ENCODE measurements at regions not wholly inside any gene's neighbourhood (a gene's known extent, or its start where the extent isn't known, plus 50 kb on each side); places are given as distances from the start of the nearest gene placed in this dataset.
A peak's percentile ranks its signal among the peaks of the same experiment; 100 is the strongest.
"Not testable (repeated sequence)": the region's sequence is repeated elsewhere in the genome, so short reads cannot be mapped to it uniquely, and the experiment has no call there.

DNA sequence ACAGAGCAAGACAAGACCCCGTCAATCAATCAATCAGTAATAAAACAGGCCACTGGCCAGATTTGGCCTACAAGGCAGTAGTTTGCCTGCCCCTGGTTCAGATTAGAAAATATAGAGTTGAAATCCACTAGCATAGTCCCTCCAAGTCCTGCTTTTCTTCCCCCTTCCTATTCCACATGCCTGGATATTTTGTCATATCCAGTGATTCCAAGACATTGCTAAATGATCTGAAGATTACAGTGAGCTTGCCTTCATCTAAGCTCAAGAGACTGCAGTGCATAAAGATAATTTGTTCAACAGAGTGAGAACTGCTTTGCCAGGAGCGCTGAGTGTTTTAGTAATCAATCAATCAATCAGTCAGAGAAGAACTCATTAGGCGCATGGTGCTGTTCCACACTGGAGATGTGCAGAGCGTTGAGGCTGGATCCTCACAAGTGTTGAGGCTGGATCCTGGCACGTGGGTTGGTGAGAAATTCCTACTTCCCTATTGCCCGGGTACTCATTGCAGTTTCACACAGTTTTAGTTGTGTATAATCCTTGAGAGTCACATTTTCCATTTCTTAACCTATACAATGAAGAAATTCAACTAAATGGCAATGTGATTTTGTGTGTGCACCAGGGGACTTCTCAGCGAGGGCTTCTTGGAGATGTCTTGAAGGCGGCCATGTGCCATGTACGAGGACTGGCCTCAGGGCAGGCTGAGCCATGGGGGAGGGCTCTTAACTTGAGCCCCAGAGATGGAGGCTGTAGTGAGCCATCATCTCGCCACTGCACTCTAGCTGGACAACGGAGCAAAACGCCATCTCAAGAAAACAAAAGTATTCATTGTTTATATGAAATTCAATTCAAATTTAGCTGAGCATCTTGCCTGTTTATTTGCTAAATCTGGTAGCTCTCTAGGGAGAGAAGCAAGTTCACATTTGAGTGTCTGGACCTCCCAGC is 76.3 kb downstream of the TOMM20 start:
- Histone ChIP-seq H3K27ac (replicated peaks) (no peak overlapping the region), H3K27me3 (ENCODE audit: insufficient read depth, poor library complexity, severe bottlenecking) (no peaks in the 10 kb centered on the region), H3K4me3 (replicated peaks; ENCODE audit: insufficient read depth, low read length) (no peak overlapping the region)
- no peak for TF ChIP-seq CTCF (IDR thresholded peaks at IDR 0.05; ENCODE audit: insufficient read depth, low read length)
- no peak for TF ChIP-seq GABPA (IDR thresholded peaks at IDR 0.05; ENCODE audit: low read depth)
- no peak for TF ChIP-seq REST (IDR thresholded peaks at IDR 0.05; ENCODE audit: insufficient replicate concordance, low read depth)
- no peak for TF ChIP-seq POLR2AphosphoS5 (IDR thresholded peaks at IDR 0.05; ENCODE audit: low read depth)
- TF ChIP-seq SPI1 (IDR thresholded peaks at IDR 0.05; ENCODE audit: borderline replicate concordance, low read depth), result no peak
- peak in 1 of 2 experiments; percentile 49 for DNase-seq (ENCODE audit: low read depth in 1 of 2, low spot score in 1 of 2)

GRCh38 chr1:235051521-235051920 is 77.1 kb downstream of the TOMM20 start:
- H3K27me3 ChIP-seq (ENCODE audit: insufficient read depth, poor library complexity, severe bottlenecking), result no peaks in the 10 kb centered on the region
- TF ChIP-seq POLR2AphosphoS5 (IDR thresholded peaks at IDR 0.05; ENCODE audit: low read depth) (no peak), GABPA (IDR thresholded peaks at IDR 0.05; ENCODE audit: low read depth) (no peak), REST (IDR thresholded peaks at IDR 0.05; ENCODE audit: insufficient replicate concordance, low read depth) (no peak)
- H3K4me3 ChIP-seq (replicated peaks; ENCODE audit: insufficient read depth, low read length), result no peak overlapping the region
- H3K27ac ChIP-seq (replicated peaks), result no peak overlapping the region
- DNase-seq (ENCODE audit: low read depth in 1 of 2, low spot score in 1 of 2), result no peak

DNA sequence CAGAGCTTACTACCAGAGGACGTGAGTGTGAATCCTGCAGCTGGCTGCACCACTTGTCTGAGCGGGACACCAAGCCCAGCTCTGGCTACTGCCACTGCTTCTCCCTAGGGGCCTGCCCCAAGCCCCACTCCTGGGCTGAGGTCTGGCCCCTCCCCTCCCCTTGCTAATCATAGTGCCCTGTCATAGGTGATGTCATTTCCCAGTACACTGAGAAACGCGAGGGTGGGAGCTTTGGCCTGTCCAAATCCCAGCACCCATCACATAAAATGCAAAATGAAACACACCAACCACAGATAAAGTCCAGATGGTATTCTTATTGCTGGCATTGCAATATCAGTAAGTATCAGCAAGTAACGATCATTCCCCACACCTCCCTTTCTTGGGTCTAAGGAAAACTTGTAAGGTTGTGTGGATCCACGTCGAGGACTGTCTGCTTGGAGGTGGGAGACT is 77.7 kb downstream of the TOMM20 start:
- Histone ChIP-seq H3K27ac (replicated peaks) (no peak overlapping the region), H3K4me3 (replicated peaks; ENCODE audit: insufficient read depth, low read length) (no peak overlapping the region), H3K27me3 (ENCODE audit: insufficient read depth, poor library complexity, severe bottlenecking) (no peaks in the 10 kb centered on the region)
- no peak for DNase-seq (ENCODE audit: low read depth in 1 of 2, low spot score in 1 of 2)
- no peak for TF ChIP-seq POLR2AphosphoS5 (IDR thresholded peaks at IDR 0.05; ENCODE audit: low read depth)
- no peak for TF ChIP-seq SPI1 (IDR thresholded peaks at IDR 0.05; ENCODE audit: borderline replicate concordance, low read depth)
- no peak for TF ChIP-seq GABPA (IDR thresholded peaks at IDR 0.05; ENCODE audit: low read depth)
- no peak for TF ChIP-seq CTCF (IDR thresholded peaks at IDR 0.05; ENCODE audit: insufficient read depth, low read length)
- TF ChIP-seq REST (IDR thresholded peaks at IDR 0.05; ENCODE audit: insufficient replicate concordance, low read depth), result no peak

DNA sequence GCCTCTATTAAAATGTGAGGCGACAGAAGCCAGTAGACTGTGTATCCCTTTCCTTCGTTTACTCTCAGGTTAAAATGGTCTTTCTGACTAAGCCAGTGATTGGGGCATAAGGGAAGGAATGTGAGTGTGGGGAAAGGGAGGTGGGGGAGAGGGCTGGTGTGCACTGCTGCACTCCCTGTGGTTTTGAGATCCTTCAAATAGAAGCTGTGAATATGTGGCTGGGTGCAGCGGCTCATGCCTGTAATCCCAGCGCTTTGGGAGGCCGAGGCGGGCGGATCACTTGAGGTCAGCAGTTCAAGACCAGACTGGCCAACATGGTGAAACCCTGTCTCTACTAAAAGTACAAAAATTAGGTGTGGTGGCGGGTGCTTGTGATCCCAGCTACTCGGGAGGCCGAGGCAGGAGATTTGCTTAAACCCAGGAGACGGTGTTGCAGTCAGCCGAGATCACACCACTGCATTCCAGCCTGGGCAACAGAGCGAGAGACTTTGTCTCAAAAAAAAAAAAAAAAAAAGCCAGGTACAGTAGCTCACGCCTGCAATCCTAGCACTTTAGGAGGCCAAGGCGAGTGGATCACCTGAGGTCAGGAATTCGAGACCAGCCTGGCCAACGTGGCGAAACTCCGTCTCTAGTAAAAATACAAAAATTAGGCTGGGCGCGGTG is 78.8 kb downstream of the TOMM20 start:
- not testable (repeated sequence) for H3K27ac ChIP-seq (replicated peaks); H3K4me3 ChIP-seq (replicated peaks; ENCODE audit: insufficient read depth, low read length); H3K27me3 ChIP-seq (ENCODE audit: insufficient read depth, poor library complexity, severe bottlenecking); DNase-seq (ENCODE audit: low read depth in 1 of 2, low spot score in 1 of 2)

Data from HL-60 (cell line).